Vagina (tissue), 2 donors: ENCODE measurements at regions not wholly inside any gene's neighbourhood (a gene's known extent, or its start where the extent isn't known, plus 50 kb on each side); places are given as distances from the start of the nearest gene placed in this dataset.

Experiments used
- DNase-seq, 2 donors: peaks; one replicate each; pipeline ENCODE4 v3.0.0-alpha.2; 2017; ENCODE audit errors: extremely low spot score in 2 of 2
- H3K27ac ChIP-seq: fragments of 200-600 bp; sonication (generic); one replicate; pipeline ENCODE4 v1.5.1; 2019
- H3K27me3 ChIP-seq: fragments of 200-600 bp; sonication (generic); one replicate; pipeline ENCODE4 v1.5.1; 2019
- H3K36me3 ChIP-seq, 2 donors: fragments of 200-600 bp; sonication (generic); one replicate each; pipeline ENCODE4 v1.5.1; 2017 to 2019
- H3K4me1 ChIP-seq: fragments of 200-600 bp; sonication (generic); one replicate; pipeline ENCODE4 v1.5.1; 2019
- H3K4me3 ChIP-seq, 2 donors: fragments of 200-600 bp; sonication (generic); 1 replicate in 1 of 2; 2 replicates in 1 of 2; pipeline ENCODE4 v1.5.1; 2016 to 2019
- H3K9me3 ChIP-seq: fragments of 200-600 bp; sonication (generic); one replicate; pipeline ENCODE4 v1.5.1; 2019
- CTCF ChIP-seq, 3 experiments: fragments of 450-650 bp in 2 of 3; fragments of 200-600 bp in 1 of 3; sonication (generic) in 1 of 3; IDR thresholded peaks; one replicate each; pipeline ENCODE4 v1.5.1; 2017 to 2019; ENCODE audit warnings: antibody characterized with exemption in 3 of 3, mild to moderate bottlenecking in 2 of 3, moderate library complexity in 2 of 3
- POLR2A ChIP-seq, 2 donors: fragments of 450-650 bp; IDR thresholded peaks; one replicate each; pipeline ENCODE4 v1.6.1; 2017; ENCODE audit warnings: antibody characterized with exemption in 2 of 2, mild to moderate bottlenecking in 2 of 2, moderate library complexity in 2 of 2
- POLR2AphosphoS5 ChIP-seq, 2 donors: sonication (generic); formaldehyde crosslinking; IDR thresholded peaks; one replicate each; pipeline ENCODE4 v1.9.0; 2017; ENCODE audit warnings: antibody characterized with exemption in 2 of 2, mild to moderate bottlenecking in 2 of 2, low read depth in 1 of 2; ENCODE audit not compliant: insufficient read depth in 1 of 2
- intact Hi-C: fragments of 100-400 bp; cut with DNase I; formaldehyde crosslinking; loops from one replicate; pipeline ENCODE4 v1.15.1; 2023

GRCh38 chr11:29395555-29396072 lies 621.2 kb downstream of the KCNA4 start:
- intact Hi-C loops, result no loop called here

GRCh38 chr11:29389793-29390192 lies 627.0 kb downstream of the KCNA4 start:
- Histone ChIP-seq H3K36me3 (no peaks in the 10 kb centered on the region), H3K27ac (no peak overlapping the region), H3K4me1 (no peaks in the 10 kb centered on the region), H3K9me3 (no peaks in the 10 kb centered on the region), H3K27me3 (no peaks in the 10 kb centered on the region), H3K4me3 (no peak overlapping the region)
- intact Hi-C loops, result no loop called here
- TF ChIP-seq CTCF (IDR thresholded peaks at IDR 0.05), result no peak
- TF ChIP-seq POLR2AphosphoS5 (IDR thresholded peaks at IDR 0.05; ENCODE audit: insufficient read depth in 1 of 2, low read depth in 1 of 2), result no peak
- no peak for TF ChIP-seq POLR2A (IDR thresholded peaks at IDR 0.05)
- DNase-seq, result no peak

More at GRCh38 chr11:29395555-29396072, 621.2 kb downstream of the KCNA4 start:
- no peaks in the 10 kb centered on the region for H3K27me3 ChIP-seq
- no peak overlapping the region for H3K4me3 ChIP-seq
- no peaks in the 10 kb centered on the region for H3K36me3 ChIP-seq
- H3K27ac ChIP-seq, result no peak overlapping the region
- H3K4me1 ChIP-seq, result no peaks in the 10 kb centered on the region
- H3K9me3 ChIP-seq, result no peaks in the 10 kb centered on the region
- TF ChIP-seq POLR2A (IDR thresholded peaks at IDR 0.05) (no peak), POLR2AphosphoS5 (IDR thresholded peaks at IDR 0.05; ENCODE audit: insufficient read depth in 1 of 2, low read depth in 1 of 2) (no peak), CTCF (IDR thresholded peaks at IDR 0.05) (no peak)
- no peak for DNase-seq

- Histone ChIP-seq H3K4me1 (no peaks in the 10 kb centered on the region), H3K9me3 (no peaks in the 10 kb centered on the region), H3K36me3 (no peaks in the 10 kb centered on the region), H3K27ac (no peak overlapping the region), H3K27me3 (no peaks in the 10 kb centered on the region), H3K4me3 (no peak overlapping the region)
- DNase-seq, result no peak
- intact Hi-C loops, result no loop called here
- TF ChIP-seq CTCF (IDR thresholded peaks at IDR 0.05) (no peak), POLR2A (IDR thresholded peaks at IDR 0.05) (no peak)
These were observed 643.1 kb downstream of the KCNA4 start for GRCh38 chr11:29373725-29374124.

GRCh38 chr11:29368126-29368525 lies 648.7 kb downstream of the KCNA4 start:
- no peak overlapping the region for H3K27ac ChIP-seq
- H3K9me3 ChIP-seq, result no peaks in the 10 kb centered on the region
- TF ChIP-seq POLR2AphosphoS5 (IDR thresholded peaks at IDR 0.05; ENCODE audit: insufficient read depth in 1 of 2, low read depth in 1 of 2) (no peak), CTCF (IDR thresholded peaks at IDR 0.05) (no peak), POLR2A (IDR thresholded peaks at IDR 0.05) (no peak)
- intact Hi-C loops, result no loop called here
- no peaks in the 10 kb centered on the region for H3K27me3 ChIP-seq
- no peak for DNase-seq
- no peaks in the 10 kb centered on the region for H3K36me3 ChIP-seq
- no peaks in the 10 kb centered on the region for H3K4me1 ChIP-seq
- H3K4me3 ChIP-seq, result no peak overlapping the region

- DNase-seq, result no peak
- no peaks in the 10 kb centered on the region for H3K9me3 ChIP-seq
- H3K27ac ChIP-seq, result no peak overlapping the region
- no peak overlapping the region for H3K4me3 ChIP-seq
- H3K36me3 ChIP-seq, result no peaks in the 10 kb centered on the region
- intact Hi-C loops, result no loop called here
- no peaks in the 10 kb centered on the region for H3K4me1 ChIP-seq
- H3K27me3 ChIP-seq, result no peaks in the 10 kb centered on the region
- TF ChIP-seq POLR2AphosphoS5 (IDR thresholded peaks at IDR 0.05; ENCODE audit: insufficient read depth in 1 of 2, low read depth in 1 of 2) (no peak), CTCF (IDR thresholded peaks at IDR 0.05) (no peak), POLR2A (IDR thresholded peaks at IDR 0.05) (no peak)
These were observed 652.8 kb downstream of the KCNA4 start for GRCh38 chr11:29364006-29364405.
